HG03442 (cell line): ENCODE measurements at regions not wholly inside any gene's neighbourhood (a gene's known extent, or its start where the extent isn't known, plus 50 kb on each side); places are given as distances from the start of the nearest gene placed in this dataset.
A peak's percentile ranks its signal among the peaks of the same experiment; 100 is the strongest.
"Not testable (repeated sequence)": the region's sequence is repeated elsewhere in the genome, so short reads cannot be mapped to it uniquely, and the experiment has no call there.

ENCODE experiments used
- ATAC-seq: cut with Tn5 transposase; IDR thresholded peaks from one replicate; pipeline ENCODE4 v1.9.1; 2021; ENCODE audit warnings: mild to moderate bottlenecking, moderate library complexity; ENCODE audit not compliant: unreplicated experiment

- ATAC-seq: no peak
These were observed 129.8 kb downstream of the SEC23A start for GRCh38 chr14:38973083-38973700.

DNA sequence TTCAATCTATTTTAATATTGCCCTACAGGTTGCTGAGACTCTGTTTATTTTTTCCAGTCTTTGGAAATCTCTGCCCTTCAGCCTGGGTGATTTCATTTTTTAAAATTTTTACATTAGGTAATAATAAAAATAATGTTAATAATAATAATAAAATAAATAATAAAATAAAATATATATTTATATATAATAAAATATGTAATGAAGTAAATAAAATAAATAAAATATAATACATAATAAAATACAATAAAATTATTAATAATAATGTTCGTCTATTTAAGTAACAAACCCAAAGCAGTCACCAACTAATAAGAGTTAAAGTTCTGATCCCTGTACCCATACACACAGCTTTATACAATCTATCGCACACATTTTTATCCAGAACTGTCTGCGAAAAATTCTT lies 130.5 kb downstream of the SEC23A start:
- no peak for ATAC-seq

- no peak for ATAC-seq
These were observed 131.6 kb downstream of the SEC23A start for GRCh38 chr14:38971258-38971921.

DNA sequence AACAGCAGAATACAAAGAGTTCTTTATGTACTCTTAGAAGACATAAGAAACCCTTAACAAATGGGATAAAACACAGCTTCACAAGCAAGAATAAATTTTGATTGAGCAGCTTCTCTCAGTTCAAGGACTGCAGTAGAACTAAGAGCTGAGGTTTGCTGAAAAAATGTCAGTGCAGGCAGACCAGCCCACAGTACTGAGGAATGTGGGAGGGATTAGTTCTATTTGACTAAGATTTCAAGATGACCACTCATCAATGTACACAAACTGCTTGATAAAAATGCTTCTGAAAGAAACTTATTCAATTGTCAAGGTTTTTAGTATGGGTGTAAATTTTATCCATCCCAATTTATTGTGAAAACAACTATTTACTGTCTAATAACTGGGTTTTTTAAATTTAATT lies 138.4 kb downstream of the SEC23A start:
- no peak for ATAC-seq

DNA sequence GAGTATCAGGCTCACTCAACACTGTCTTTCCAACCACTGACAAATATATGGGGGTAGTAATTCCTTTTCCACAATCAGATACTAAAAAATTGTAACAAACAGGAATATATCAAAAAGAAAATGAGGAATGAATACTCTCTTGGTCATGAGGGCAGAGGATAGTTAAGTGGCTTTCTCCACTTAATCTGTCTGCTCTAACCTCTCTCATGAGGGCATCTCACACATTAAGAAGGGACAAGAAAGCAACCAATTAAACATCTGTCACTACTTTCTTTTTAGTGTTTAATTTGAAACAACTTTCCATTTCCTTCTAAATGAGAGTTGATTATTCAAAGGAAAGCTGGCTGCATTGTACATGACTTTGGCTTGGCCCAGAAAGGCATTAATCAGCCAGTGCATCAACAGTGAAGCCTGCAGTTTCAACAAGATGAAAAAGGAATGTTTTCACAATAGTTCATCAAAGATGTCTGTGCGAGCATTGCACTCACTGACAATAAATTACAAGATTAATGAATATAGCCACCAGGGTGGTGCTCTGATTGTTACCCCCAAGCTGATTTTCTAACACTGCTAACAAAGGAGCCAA lies 142.0 kb downstream of the SEC23A start:
- ATAC-seq: no peak

DNA sequence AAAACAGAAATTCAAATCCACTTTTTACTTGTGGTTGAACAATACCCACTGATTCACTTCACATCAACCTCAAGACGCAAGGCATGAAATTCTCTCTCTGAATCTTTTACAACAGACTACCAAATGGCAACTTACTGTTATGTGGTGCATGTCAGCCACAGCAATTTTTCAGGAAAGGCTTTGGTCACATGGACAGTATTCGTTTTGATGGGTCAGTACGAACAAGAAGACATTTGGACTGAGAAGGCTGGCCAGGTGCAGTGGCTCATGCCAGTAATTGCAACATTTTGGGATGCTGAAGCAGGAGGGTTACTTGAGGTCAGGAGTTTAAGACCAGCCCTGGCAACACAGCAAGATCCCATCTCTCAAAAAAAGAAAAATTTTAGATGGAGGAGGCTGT lies 144.0 kb downstream of the SEC23A start:
- ATAC-seq: no peak

- no peak for ATAC-seq
These were observed 144.4 kb downstream of the SEC23A start for GRCh38 chr14:38958589-38958988.

DNA sequence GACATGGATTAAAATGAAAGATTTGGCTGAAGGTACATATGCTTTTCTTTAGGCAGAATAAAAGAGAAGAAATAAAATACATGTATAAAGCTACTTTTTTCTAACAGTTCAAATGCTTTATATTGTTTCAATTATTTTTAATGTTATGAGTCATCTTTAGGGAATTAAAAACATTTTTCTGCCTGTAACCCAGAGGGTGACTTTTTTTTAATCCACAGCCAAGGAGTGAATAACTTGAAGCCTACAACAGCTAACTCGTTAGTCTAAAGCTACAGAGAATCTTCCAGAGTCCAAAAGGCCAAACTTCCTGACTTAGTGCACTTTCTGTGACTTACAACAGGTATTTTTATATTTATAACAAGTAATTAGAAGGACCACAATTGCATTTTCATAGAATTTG lies 151.6 kb downstream of the SEC23A start:
- ATAC-seq: no peak

GRCh38 chr14:38950676-38951075 lies 152.4 kb downstream of the SEC23A start:
- no peak for ATAC-seq

GRCh38 chr14:38948576-38948975 lies 154.5 kb downstream of the SEC23A start:
- ATAC-seq: no peak

- no peak for ATAC-seq
These were observed 154.9 kb downstream of the SEC23A start for GRCh38 chr14:38948171-38948570.

DNA sequence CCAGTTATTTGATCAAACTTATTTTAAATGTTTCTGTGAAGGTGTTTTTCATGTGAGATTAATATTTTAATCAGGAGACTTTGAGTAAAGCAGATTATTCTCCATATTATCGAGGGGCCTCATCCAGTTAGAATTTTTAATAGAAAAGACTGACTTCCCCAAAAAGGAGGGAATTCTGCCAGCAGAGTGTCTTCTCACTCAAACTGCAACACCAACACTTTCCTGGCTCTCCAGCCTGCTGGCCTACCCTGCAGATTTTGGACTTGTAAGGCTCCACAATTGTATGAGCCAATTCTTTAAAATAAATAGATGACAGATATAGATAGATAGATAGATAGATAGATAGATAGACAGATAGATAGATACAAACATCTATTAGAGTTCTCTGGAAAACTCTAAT lies 155.7 kb downstream of the SEC23A start:
- ATAC-seq: no peak

GRCh38 chr14:38944691-38945090 lies 158.3 kb downstream of the SEC23A start:
- no peak for ATAC-seq

GRCh38 chr14:38941488-38941887 lies 161.5 kb downstream of the SEC23A start:
- ATAC-seq: no peak

DNA sequence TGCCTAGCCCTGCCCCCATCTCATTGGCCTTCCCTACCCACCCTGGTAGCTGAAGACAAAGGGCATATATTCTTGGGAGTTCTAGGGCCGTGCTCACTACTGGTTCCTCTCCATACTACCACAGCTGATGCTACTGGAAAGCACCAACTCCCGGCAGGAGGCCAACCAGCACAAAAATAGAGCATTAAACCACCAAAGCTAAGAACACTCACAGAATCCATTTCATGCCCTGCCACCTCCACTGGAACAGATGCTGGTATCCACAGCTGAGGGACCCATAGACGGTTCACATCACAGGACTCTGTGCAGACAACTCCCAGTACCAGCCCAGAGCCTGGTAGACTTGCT lies 170.4 kb downstream of the SEC23A start:
- ATAC-seq: not testable (repeated sequence)

DNA sequence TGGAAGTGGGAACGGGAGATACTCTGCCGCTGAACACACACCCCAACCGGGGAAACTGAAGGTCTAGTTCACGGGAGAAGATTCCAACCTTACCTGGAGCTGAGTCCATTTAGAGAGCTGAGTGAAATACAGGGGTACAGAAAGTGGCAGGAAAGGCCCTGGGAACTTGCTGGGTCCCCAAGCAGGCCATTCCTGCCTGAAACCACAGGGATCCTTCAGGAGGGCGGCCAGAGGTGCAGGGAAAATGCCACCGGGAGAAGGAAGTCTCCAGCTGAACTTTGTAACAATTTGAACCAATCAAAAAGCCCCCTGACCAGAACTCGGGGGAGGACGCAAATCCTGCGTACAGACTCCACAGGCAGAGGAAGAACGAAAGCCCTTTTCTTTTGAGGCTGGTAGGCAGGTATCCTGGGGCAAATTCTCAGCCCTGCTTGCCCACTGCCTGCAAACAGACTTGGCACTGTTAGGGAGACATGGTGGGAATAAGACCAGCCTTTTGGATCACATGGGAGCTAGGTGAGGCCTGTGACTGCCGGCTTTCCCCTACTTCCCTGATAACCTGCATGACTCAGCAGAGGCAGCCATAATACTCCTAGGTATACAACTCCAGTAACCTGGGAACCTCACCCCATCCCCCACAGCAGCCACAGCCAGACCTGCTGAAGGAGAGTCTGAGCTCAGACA lies 170.9 kb downstream of the SEC23A start:
- no peak for ATAC-seq

DNA sequence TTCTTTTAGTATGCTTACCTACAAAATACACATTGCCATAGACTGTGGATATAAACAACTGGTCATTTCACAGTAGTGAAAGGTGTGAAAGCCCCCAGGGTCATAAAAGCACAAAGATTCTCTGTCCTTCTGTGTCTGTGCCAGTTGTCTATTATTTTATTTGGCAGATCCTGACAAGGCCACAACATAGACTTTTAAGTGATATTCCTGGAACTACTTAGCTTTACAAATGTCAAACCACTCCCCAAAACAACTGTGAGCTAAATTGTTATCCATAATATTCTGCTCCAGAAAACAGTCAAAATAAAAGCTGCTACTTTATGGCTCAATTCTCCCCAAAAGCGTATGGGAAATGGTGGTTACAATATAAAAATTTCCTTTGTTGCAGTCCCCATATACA lies 172.1 kb downstream of the SEC23A start:
- no peak for ATAC-seq

- no peak for ATAC-seq
These were observed 173.0 kb downstream of the SEC23A start for GRCh38 chr14:38930022-38930421.

- no peak for ATAC-seq
These were observed 173.6 kb downstream of the SEC23A start for GRCh38 chr14:38929416-38929815.

DNA sequence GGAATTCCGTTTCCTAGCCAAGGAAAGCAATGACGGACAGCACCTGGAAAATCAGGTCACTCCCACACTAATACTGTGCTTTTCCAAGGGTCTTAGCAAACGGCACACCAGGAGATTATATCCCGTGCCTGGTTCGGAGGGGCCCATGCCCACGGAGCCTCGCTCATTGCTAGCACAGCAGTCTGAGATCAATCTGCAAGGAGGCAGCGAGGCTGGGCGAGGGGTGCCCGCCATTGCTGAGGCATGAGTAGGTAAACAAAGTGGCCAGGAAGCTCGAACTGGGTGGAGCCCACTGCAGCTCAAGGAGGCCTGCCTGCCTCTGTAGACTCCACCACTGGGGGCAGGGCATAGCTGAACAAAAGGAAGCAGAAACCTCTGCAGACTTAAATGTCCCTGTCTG lies 181.1 kb downstream of the SEC23A start:
- ATAC-seq: not testable (repeated sequence)

DNA sequence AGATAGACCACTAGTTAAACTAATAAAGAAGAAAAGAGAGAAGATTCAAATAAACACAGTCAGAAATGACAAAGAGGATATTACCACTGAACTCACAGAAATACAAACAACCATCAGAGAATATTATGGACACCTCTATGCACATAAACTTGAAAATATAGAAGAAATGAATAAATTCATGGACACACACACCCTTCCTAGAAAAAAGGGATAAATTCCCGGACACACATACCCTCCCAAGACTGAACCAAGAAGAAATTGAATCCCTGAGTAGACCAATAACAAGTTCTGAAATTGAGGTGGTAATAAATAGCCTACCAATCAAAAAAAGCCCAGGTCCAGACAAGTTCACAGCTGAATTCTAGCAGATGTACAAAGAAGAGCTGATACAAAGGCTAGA lies 187.9 kb downstream of the SEC23A start:
- no peak for ATAC-seq

- ATAC-seq: peak; percentile 83
These were observed 192.9 kb downstream of the SEC23A start for GRCh38 chr14:38910092-38910491.
